Hematopoietic multipotent progenitor cell treated with erythropoietin and hydrocortisone succinate and interleukin-3 and kit ligand, for 4 days (in vitro differentiated cells): ENCODE measurements at regions not wholly inside any gene's neighbourhood (a gene's known extent, or its start where the extent isn't known, plus 50 kb on each side); places are given as distances from the start of the nearest gene placed in this dataset.
"Not testable (repeated sequence)": the region's sequence is repeated elsewhere in the genome, so short reads cannot be mapped to it uniquely, and the experiment has no call there.

Experiments
- DNase-seq: peaks from one replicate; pipeline ENCODE4 v3.0.0-alpha.2; 2015

DNA sequence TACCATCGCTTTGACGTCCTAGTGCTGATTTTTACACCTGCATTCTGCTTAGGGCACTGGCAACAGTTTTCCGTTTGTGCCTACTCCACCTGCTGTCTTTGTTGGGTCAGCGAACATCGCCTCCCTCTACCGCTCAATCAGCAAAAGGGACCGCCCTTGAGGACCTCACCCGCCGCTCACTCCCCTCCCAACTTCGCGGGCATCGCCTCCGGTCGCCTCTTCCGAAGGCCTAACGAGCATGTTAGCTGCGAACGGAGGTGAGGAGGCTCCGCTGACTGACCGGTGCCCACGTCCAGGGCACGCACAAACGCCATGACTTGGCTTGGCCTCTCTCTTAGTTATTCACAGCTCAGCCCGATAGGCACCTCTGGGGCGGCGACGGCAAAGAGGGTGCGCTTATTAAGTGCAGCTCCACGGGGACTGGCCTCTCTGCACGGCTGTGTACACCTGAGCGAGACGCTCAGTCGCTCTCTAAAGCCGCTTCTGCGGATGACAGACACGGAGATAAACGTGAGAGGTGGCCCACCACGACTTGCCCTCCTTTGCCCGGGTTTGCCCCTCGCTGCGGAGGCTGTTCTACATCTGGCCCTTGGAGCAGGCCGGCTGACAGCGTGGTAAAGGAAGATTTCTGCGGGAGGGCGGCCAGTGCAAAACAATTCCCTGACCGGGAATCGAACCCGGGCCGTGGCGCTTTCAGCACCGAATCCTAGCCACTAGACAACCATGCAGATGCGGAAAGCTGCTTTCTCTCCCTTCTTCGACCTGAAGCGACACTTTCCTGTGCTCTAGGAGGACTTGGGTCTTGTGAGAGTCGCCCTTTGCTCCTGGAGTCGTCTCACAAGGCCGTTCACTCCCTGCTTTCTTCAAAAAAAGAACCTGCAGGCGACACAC lies 81.6 kb upstream of the FCGR1A start:
- DNase-seq: not testable (repeated sequence)

- peak; percentile 82 for DNase-seq
Measured at GRCh38 chr1:149708192-149708853, 74.2 kb upstream of the FCGR1A start.

- not testable (repeated sequence) for DNase-seq
Measured at GRCh38 chr1:149711651-149712050, 70.8 kb upstream of the FCGR1A start.

- peak; percentile 75 for DNase-seq
Measured at GRCh38 chr1:149712154-149712927, 70.2 kb upstream of the FCGR1A start.

- DNase-seq: not testable (repeated sequence)
Measured at GRCh38 chr1:149713513-149713912, 69.0 kb upstream of the FCGR1A start.

- not testable (repeated sequence) for DNase-seq
Measured at GRCh38 chr1:149713952-149714351, 68.5 kb upstream of the FCGR1A start.

DNA sequence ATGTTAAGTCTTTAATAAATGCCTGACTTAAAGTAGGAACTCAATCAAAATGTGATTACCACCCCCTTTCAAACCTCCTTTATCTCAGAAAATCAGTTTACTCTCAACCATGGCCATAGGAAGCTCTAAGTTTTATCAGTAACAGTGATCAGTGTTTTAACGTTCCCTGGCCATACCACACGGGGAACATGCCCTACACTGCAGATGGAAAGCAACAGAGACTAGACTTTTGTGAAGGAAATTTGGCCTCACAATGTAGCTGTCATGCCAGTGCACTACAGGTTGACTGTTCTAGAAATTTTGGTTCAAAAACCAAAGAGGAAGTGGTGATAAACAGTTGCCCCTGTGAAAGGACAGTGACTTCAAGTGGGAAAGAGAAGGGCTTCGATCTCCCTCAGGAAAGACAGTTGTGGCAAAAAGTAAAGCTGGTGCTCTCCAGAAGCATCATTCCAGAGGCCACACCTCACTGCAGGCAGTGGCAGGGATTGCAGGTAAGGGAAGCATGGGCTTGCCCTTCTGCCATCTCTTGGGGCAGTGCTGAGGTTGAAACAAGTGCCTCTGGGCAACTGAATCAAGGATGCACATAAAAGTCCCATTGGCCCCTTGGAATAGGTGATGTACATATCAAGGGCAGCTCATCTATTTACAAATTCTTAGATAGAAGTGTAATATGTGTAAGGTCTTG lies 57.7 kb upstream of the FCGR1A start:
- DNase-seq: not testable (repeated sequence)

DNA sequence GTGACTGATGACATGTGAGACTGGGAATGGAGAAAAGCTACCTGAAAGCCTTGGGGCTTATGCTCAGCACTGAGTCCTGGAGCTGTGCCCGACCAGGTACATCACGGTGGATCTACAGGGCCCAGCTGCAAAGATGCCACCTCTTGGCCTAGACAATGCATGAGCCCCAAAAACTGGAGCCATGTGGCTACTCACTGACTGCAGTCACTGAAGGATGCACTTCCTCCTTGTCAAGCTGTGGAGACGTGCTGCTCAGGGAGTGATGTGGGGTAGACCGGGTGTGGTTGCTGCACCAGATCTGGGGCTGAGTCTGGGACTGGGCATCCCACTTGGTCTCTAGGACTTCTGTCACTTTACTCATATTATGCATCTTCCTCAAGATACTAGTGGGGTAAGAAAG lies 55.8 kb upstream of the FCGR1A start:
- DNase-seq: peak; percentile 1

DNA sequence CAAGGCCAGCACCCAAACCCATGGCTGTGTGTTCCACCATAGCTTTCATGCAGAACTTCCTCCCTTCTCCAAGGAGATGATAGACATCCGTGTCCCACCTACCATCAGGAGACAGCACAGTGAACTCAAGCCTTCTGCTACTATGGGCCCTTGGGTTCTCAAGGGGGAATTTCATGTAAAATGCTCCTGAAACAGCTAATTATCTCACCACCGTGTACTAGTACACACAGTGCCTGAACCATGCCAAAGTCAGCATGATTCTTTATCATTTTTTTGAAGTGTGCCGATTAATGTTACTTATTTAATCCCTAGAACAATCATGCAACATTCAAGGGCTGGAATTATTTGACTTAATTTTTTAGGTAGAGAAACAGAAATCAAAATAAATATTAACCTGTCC lies 53.9 kb upstream of the FCGR1A start:
- DNase-seq: not testable (repeated sequence)
